ENCODE measurements at regions not wholly inside any gene's neighbourhood (a gene's known extent, or its start where the extent isn't known, plus 50 kb on each side); places are given as distances from the start of the nearest gene placed in this dataset.

DNA sequence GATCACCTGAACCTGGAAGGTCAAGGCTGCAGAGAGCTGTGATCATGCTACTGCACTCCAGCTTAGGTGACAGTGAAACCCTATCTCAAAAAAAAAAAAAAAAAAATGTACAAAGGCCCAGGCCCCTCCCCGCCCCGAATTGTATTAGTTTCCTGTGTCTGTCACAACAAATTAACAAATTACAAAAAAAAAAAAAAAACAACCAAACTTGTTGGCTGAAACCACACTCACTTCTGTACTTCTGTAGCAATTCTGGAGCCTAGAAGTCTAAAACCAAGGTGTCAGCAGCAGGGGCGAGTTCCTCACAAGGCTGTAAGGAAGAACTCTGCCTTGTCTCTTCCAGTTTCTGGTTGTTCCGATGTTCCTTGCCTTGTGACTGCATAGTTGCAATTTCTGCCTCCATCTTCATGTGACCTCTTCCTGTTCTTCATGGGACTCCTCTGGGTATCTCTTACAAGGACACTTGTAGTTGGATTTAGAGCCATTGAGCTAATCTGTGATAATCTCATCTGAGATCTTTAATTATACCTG, 100.8 kb upstream of the ZSWIM2 start:
- TF ChIP-seq ZNF274 (IDR thresholded peaks at IDR 0.05; ENCODE audit: low read depth, low read length) (no peak), YY1 (IDR thresholded peaks at IDR 0.05; ENCODE audit: insufficient read depth, insufficient read length) (no peak)

All from NT2/D1 (cell line).